Smooth muscle cell (in vitro differentiated cells): ENCODE measurements at regions not wholly inside any gene's neighbourhood (a gene's known extent, or its start where the extent isn't known, plus 50 kb on each side); places are given as distances from the start of the nearest gene placed in this dataset.

Experiments used
- DNase-seq: peaks from one replicate; lab custom pipeline; 2025; ENCODE audit not compliant: unreplicated experiment; lab: John Stamatoyannopoulos, UW
- H2AFZ ChIP-seq: fragments of 200-600 bp; sonication (generic); 2 replicates; pipeline ENCODE4 v1.6.0; 2016; ENCODE audit warnings: antibody characterized with exemption, low read depth, mild to moderate bottlenecking
- H3F3A ChIP-seq: fragments of 200-600 bp; sonication (generic); 2 replicates; pipeline ENCODE4 v1.6.0; 2017; ENCODE audit warnings: antibody characterized with exemption, low read depth
- H3K27ac ChIP-seq: fragments of 200-600 bp; sonication (generic); 2 replicates; pipeline ENCODE4 v1.5.1; 2016; ENCODE audit warnings: low read depth, mild to moderate bottlenecking
- H3K27me3 ChIP-seq: fragments of 200-600 bp; sonication (generic); 2 replicates; pipeline ENCODE4 v1.6.1; 2016; ENCODE audit warnings: low read depth, mild to moderate bottlenecking
- H3K36me3 ChIP-seq: fragments of 200-600 bp; sonication (generic); 2 replicates; pipeline ENCODE4 v1.5.1; 2016; ENCODE audit warnings: low read depth
- H3K4me1 ChIP-seq: fragments of 200-600 bp; sonication (generic); 2 replicates; pipeline ENCODE4 v1.5.1; 2016; ENCODE audit warnings: low read depth
- H3K4me2 ChIP-seq: fragments of 200-600 bp; sonication (generic); 2 replicates; pipeline ENCODE4 v1.6.0; 2016; ENCODE audit warnings: mild to moderate bottlenecking
- H3K4me3 ChIP-seq: fragments of 200-600 bp; sonication (generic); 2 replicates; pipeline ENCODE4 v1.5.1; 2016; ENCODE audit warnings: mild to moderate bottlenecking
- H3K79me2 ChIP-seq: fragments of 200-600 bp; sonication (generic); 2 replicates; pipeline ENCODE4 v1.6.0; 2016; ENCODE audit warnings: low read depth, mild to moderate bottlenecking
- H3K9ac ChIP-seq: fragments of 200-600 bp; sonication (generic); 2 replicates; pipeline ENCODE4 v1.6.0; 2016; ENCODE audit warnings: low read depth
- H3K9me3 ChIP-seq: fragments of 200-600 bp; sonication (generic); replicated peaks from 2 replicates; pipeline ENCODE4 v1.5.1; 2016; ENCODE audit warnings: low read depth
- H4K20me1 ChIP-seq: fragments of 200-600 bp; sonication (generic); 2 replicates; pipeline ENCODE4 v1.6.0; 2016; ENCODE audit warnings: low read depth
- CTCF ChIP-seq: fragments of 200-600 bp; sonication (generic); IDR thresholded peaks from 2 replicates; pipeline ENCODE4 v1.5.1; 2017; ENCODE audit warnings: borderline replicate concordance, mild to moderate bottlenecking, antibody characterized with exemption; ENCODE audit not compliant: insufficient read depth, poor library complexity, severe bottlenecking
- WGBS: methylation state at CpG from one replicate; pipeline ENCODE4 v1.1.7; 2016; ENCODE audit warnings: low lambda C conversion rate; 5-methylcytosine and 5-hydroxymethylcytosine counted together

- no peak overlapping the region for H3K4me2 ChIP-seq
- no peaks in the 10 kb centered on the region for H3F3A ChIP-seq
- no peaks in the 10 kb centered on the region for H3K79me2 ChIP-seq
- WGBS, result 76% methylated on average over 3 of the region's 3 CpGs
- no peaks in the 10 kb centered on the region for H3K27me3 ChIP-seq
- H2AFZ ChIP-seq, result no peak overlapping the region
- no peaks in the 10 kb centered on the region for H4K20me1 ChIP-seq
- DNase-seq, result no peak
- no peak overlapping the region for H3K27ac ChIP-seq
- no peaks in the 10 kb centered on the region for H3K4me1 ChIP-seq
- no peak overlapping the region for H3K9ac ChIP-seq
- H3K9me3 ChIP-seq, result no peaks in the 10 kb centered on the region
- H3K4me3 ChIP-seq, result no peak overlapping the region
- H3K36me3 ChIP-seq, result no peaks in the 10 kb centered on the region
- TF ChIP-seq CTCF, result no peak
These were observed 135.7 kb downstream of the RPAP3 start for GRCh38 chr12:47570151-47570550.

GRCh38 chr12:47562201-47562600 is 143.6 kb downstream of the RPAP3 start:
- DNase-seq, result no peak
- Histone ChIP-seq H2AFZ (no peak overlapping the region), H3K9ac (no peak overlapping the region), H3K9me3 (no peaks in the 10 kb centered on the region), H3K79me2 (no peaks in the 10 kb centered on the region), H3F3A (no peaks in the 10 kb centered on the region), H3K4me1 (no peaks in the 10 kb centered on the region), H3K27ac (no peak overlapping the region), H3K4me3 (no peak overlapping the region), H3K4me2 (no peak overlapping the region), H3K27me3 (no peaks in the 10 kb centered on the region), H4K20me1 (no peaks in the 10 kb centered on the region), H3K36me3 (no peaks in the 10 kb centered on the region)
- WGBS, result 66% methylated on average over 3 of the region's 3 CpGs
- no peak for TF ChIP-seq CTCF

GRCh38 chr12:47561746-47562145 is 144.1 kb downstream of the RPAP3 start:
- no peaks in the 10 kb centered on the region for H3K27me3 ChIP-seq
- H3K4me1 ChIP-seq, result no peaks in the 10 kb centered on the region
- no peaks in the 10 kb centered on the region for H3F3A ChIP-seq
- no peak overlapping the region for H3K9ac ChIP-seq
- no peak overlapping the region for H3K4me2 ChIP-seq
- TF ChIP-seq CTCF, result no peak
- no peak overlapping the region for H2AFZ ChIP-seq
- no peaks in the 10 kb centered on the region for H3K9me3 ChIP-seq
- WGBS, result 58% methylated on average over 2 of the region's 2 CpGs
- no peaks in the 10 kb centered on the region for H3K79me2 ChIP-seq
- no peak overlapping the region for H3K4me3 ChIP-seq
- no peak overlapping the region for H3K27ac ChIP-seq
- no peak for DNase-seq
- H3K36me3 ChIP-seq, result no peaks in the 10 kb centered on the region
- no peaks in the 10 kb centered on the region for H4K20me1 ChIP-seq

- Histone ChIP-seq H3K27ac (no peak overlapping the region), H3K79me2 (no peaks in the 10 kb centered on the region), H3K36me3 (no peaks in the 10 kb centered on the region), H3F3A (no peaks in the 10 kb centered on the region), H3K4me1 (no peaks in the 10 kb centered on the region), H4K20me1 (no peaks in the 10 kb centered on the region), H3K27me3 (no peaks in the 10 kb centered on the region), H3K9me3 (no peaks in the 10 kb centered on the region), H3K4me3 (no peak overlapping the region), H3K9ac (no peak overlapping the region), H2AFZ (no peak overlapping the region), H3K4me2 (no peak overlapping the region)
- 98% methylated on average over 2 of the region's 2 CpGs for WGBS
- no peak for DNase-seq
- no peak for TF ChIP-seq CTCF
These were observed 145.4 kb downstream of the RPAP3 start for GRCh38 chr12:47560415-47560814.
